Sigmoid colon (tissue), 4 donors: ENCODE measurements at regions not wholly inside any gene's neighbourhood (a gene's known extent, or its start where the extent isn't known, plus 50 kb on each side); places are given as distances from the start of the nearest gene placed in this dataset.

ENCODE experiments used
- CTCF ChIP-seq, 4 experiments: fragments of 450-650 bp in 3 of 4; fragments of 200-600 bp in 1 of 4; IDR thresholded peaks; one replicate each; pipeline ENCODE4 v1.5.1; 2016 to 2019; ENCODE audit warnings: antibody characterized with exemption in 4 of 4, mild to moderate bottlenecking in 3 of 4, moderate library complexity in 2 of 4
- POLR2A ChIP-seq, 2 donors: fragments of 450-650 bp; IDR thresholded peaks; one replicate each; pipeline ENCODE4 v1.6.1; 2016; ENCODE audit warnings: antibody characterized with exemption in 2 of 2, mild to moderate bottlenecking in 2 of 2, moderate library complexity in 2 of 2
- POLR2AphosphoS5 ChIP-seq, 4 donors: sonication (generic); formaldehyde crosslinking; IDR thresholded peaks; one replicate each; pipeline ENCODE4 v1.6.1; 2017; ENCODE audit warnings: antibody characterized with exemption in 4 of 4

DNA sequence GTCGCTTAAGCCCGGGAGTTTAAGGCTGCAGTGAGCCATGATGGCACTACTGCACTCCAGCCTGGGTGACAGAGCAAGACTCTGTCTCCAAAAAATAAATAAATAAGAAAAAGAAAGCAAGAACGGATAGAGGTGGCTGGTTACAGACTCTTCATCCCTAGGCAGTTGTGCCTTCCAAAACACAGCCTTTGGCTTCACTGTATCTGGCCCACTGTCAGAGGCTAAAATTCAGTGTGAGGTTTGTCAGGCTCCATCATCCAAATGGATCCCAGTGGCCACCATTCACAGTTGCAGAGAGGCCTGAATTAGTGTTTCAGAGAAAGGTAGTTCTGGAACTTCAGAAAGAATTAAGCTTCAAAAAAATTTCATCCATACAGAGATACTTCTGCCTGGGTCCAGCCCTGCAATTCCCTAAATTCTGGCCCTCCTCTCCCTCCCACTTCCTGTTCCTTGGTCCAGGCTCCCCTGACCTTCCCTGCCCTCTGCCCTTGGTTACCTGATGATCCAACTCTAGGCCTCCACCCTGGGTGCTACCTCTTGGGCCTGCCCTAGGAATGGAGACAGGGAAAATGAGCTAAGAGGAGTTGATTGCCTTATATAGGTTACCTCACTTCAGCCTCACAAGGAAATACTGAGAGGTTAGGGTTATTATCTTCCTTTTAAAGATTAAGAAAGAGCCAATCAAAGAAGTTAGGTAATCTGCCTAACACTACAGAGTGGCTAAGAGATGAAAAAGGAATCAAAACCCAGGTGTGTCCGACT lies 97.2 kb upstream of the SLC44A1 start:
- TF ChIP-seq POLR2AphosphoS5 (IDR thresholded peaks at IDR 0.05) (no peak), CTCF (IDR thresholded peaks at IDR 0.05) (no peak), POLR2A (IDR thresholded peaks at IDR 0.05) (no peak)
